CD14-positive monocyte (primary cell): ENCODE measurements at regions not wholly inside any gene's neighbourhood (a gene's known extent, or its start where the extent isn't known, plus 50 kb on each side); places are given as distances from the start of the nearest gene placed in this dataset.

Source experiments
- DNase-seq, 3 donors: peaks; one replicate each; pipeline ENCODE4 v3.0.0-alpha.2; 2011 to 2022
- H2AFZ ChIP-seq: 2 replicates; pipeline ENCODE4 v1.6.0; 2012; ENCODE audit warnings: mild to moderate bottlenecking, low read depth, low read length, inconsistent platforms; ENCODE audit not compliant: insufficient read depth, poor library complexity, severe bottlenecking
- H3K27ac ChIP-seq, 2 donors: 1 replicate in 1 of 2; 2 replicates in 1 of 2; pipeline ENCODE4 v1.5.1; 2012 to 2013; ENCODE audit warnings: low read length in 2 of 2, control low read depth in 1 of 2, inconsistent platforms in 1 of 2, low read depth in 1 of 2, mild to moderate bottlenecking in 1 of 2
- H3K27me3 ChIP-seq, 2 donors: one replicate each; pipeline versions ENCODE4 v1.6.0 to v1.6.1; 2011 to 2013; ENCODE audit warnings: low read length in 2 of 2; ENCODE audit not compliant: control insufficient read depth in 2 of 2, insufficient read depth in 2 of 2
- H3K36me3 ChIP-seq, 2 donors: replicated peaks in 1 of 2; 1 replicate in 1 of 2; 2 replicates in 1 of 2; pipeline versions ENCODE4 v1.5.1 to v1.6.1; 2012 to 2013; ENCODE audit warnings: low read length in 2 of 2, control low read depth in 1 of 2, inconsistent platforms in 1 of 2, mild to moderate bottlenecking in 1 of 2; ENCODE audit not compliant: insufficient read depth in 2 of 2, control insufficient read depth in 1 of 2
- H3K4me1 ChIP-seq, 2 donors: 1 replicate in 1 of 2; 2 replicates in 1 of 2; pipeline versions ENCODE4 v1.5.1 to v1.6.1; 2012 to 2013; ENCODE audit warnings: low read length in 2 of 2, control low read depth in 1 of 2, inconsistent platforms in 1 of 2, mild to moderate bottlenecking in 1 of 2, moderate library complexity in 1 of 2; ENCODE audit not compliant: insufficient read depth in 2 of 2, control insufficient read depth in 1 of 2
- H3K4me2 ChIP-seq: replicated peaks from 2 replicates; pipeline ENCODE3; 2012; ENCODE audit warnings: low read length, moderate library complexity, mild to moderate bottlenecking; ENCODE audit not compliant: poor library complexity, severe bottlenecking; ENCODE audit errors: extremely low read depth
- H3K4me3 ChIP-seq, 3 experiments: fragments of 200-600 bp in 1 of 3; sonication (generic) in 1 of 3; replicated peaks in 1 of 3; 1 replicate in 2 of 3; 2 replicates in 1 of 3; pipeline ENCODE4 v1.5.1; 2011 to 2013; ENCODE audit warnings: low read length in 3 of 3, mild to moderate bottlenecking in 3 of 3, control low read depth in 2 of 3, low read depth in 2 of 3, inconsistent platforms in 1 of 3, moderate library complexity in 1 of 3
- H3K79me2 ChIP-seq: 2 replicates; pipeline ENCODE4 v1.6.0; 2012; ENCODE audit warnings: mild to moderate bottlenecking, control low read depth, inconsistent platforms, low read length, moderate library complexity; ENCODE audit not compliant: insufficient read depth
- H3K9ac ChIP-seq: 2 replicates; pipeline ENCODE4 v1.6.0; 2017; ENCODE audit warnings: low read length, mild to moderate bottlenecking; ENCODE audit not compliant: insufficient read depth, poor library complexity, severe bottlenecking
- H3K9me3 ChIP-seq, 2 donors: replicated peaks in 1 of 2; 1 replicate in 1 of 2; 2 replicates in 1 of 2; pipeline versions ENCODE4 v1.5.1 to v1.6.1; 2012 to 2013; ENCODE audit warnings: low read length in 2 of 2, control low read depth in 1 of 2; ENCODE audit not compliant: control insufficient read depth in 1 of 2, insufficient read depth in 1 of 2
- H4K20me1 ChIP-seq: 2 replicates; pipeline ENCODE4 v1.6.0; 2012; ENCODE audit warnings: mild to moderate bottlenecking, low read length, control low read depth, moderate library complexity; ENCODE audit not compliant: insufficient read depth
- H3K27ac Mint-ChIP-seq, 7 donors: one replicate each; pipeline ENCODE4 v1.8.0; 2020; ENCODE audit warnings: mild to moderate bottlenecking in 7 of 7, mixed read lengths in 7 of 7, moderate library complexity in 6 of 7, inconsistent platforms in 2 of 7
- H3K27me3 Mint-ChIP-seq, 3 donors: one replicate each; pipeline ENCODE4 v1.8.0; 2021 to 2022; ENCODE audit warnings: low read depth in 3 of 3, mild to moderate bottlenecking in 3 of 3, mixed read lengths in 3 of 3, moderate library complexity in 3 of 3, inconsistent platforms in 1 of 3
- H3K36me3 Mint-ChIP-seq, 2 donors: one replicate each; pipeline ENCODE4 v1.8.0; 2020; ENCODE audit warnings: mixed read lengths in 2 of 2, inconsistent platforms in 1 of 2, mild to moderate bottlenecking in 1 of 2
- H3K4me1 Mint-ChIP-seq: one replicate; pipeline ENCODE4 v1.8.0; 2020; ENCODE audit warnings: mild to moderate bottlenecking, mixed read lengths
- H3K4me3 Mint-ChIP-seq, 2 donors: one replicate each; pipeline ENCODE4 v1.8.0; 2020; ENCODE audit warnings: mild to moderate bottlenecking in 2 of 2, mixed read lengths in 2 of 2, moderate library complexity in 1 of 2
- H3K9me3 Mint-ChIP-seq, 7 donors: one replicate each; pipeline ENCODE4 v1.8.0; 2020 to 2022; ENCODE audit warnings: mixed read lengths in 7 of 7, mild to moderate bottlenecking in 6 of 7, moderate library complexity in 6 of 7, inconsistent platforms in 2 of 7
- CTCF ChIP-seq: fragments of 200-600 bp; IDR thresholded peaks from one replicate; pipeline ENCODE4 v1.8.0; 2022; ENCODE audit warnings: antibody characterized with exemption, mild to moderate bottlenecking
- WGBS: methylation state at CpG from one replicate; pipeline ENCODE4 v1.1.5; 2013; ENCODE audit warnings: missing lambda C conversion rate; ENCODE audit not compliant: insufficient coverage; 5-methylcytosine and 5-hydroxymethylcytosine counted together
- intact Hi-C, 2 donors: fragments of 100-400 bp; cut with micrococcal nuclease; formaldehyde crosslinking; loops; one replicate each; pipeline versions ENCODE4 v1.15.0 to v1.15.1; 2023

DNA sequence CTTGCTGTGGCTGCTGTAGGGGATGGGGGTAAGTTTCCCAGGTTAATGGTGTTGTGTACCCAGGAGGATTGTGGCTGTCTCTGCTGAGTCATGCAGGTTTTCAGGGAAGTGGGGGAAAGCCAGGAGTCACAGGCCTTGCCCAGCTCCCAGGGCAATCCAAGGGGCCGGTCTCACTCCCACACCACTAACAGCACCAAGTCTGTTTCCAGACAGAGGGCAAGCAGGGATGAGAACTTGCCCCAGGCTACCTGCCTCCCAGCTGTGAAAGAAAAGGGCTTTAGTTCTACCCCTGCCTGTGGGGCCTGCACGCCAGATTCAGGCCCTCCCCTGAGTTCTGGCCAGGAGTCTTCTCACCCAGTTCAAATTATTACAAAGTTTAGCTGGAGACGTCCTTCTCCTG, 579.8 kb upstream of the ST8SIA4 start:
- Histone ChIP-seq H3K79me2 (no peaks in the 10 kb centered on the region), H3K27me3 (no peaks in the 10 kb centered on the region), H2AFZ (no peak overlapping the region), H3K27ac (no peak overlapping the region), H3K4me1 (no peaks in the 10 kb centered on the region), H3K9me3 (peaks cover 11 to 16% of the 10 kb centered on the region in 2 donors), H3K4me2 (no peak overlapping the region), H3K9ac (no peak overlapping the region), H4K20me1 (no peaks in the 10 kb centered on the region), H3K36me3 (no peaks in the 10 kb centered on the region), H3K4me3 (no peak overlapping the region)
- Mint-ChIP-seq H3K36me3 (no peaks in the 10 kb centered on the region), H3K4me1 (no peaks in the 10 kb centered on the region), H3K27me3 (no peaks in the 10 kb centered on the region), H3K27ac (no peak overlapping the region), H3K4me3 (no peak overlapping the region), H3K9me3 (peaks cover 0 to 6% (median 3%) of the 10 kb centered on the region in 7 donors)
- 61% methylated on average over 3 of the region's 3 CpGs for WGBS
- intact Hi-C loops: no loop called here
- no peak for TF ChIP-seq CTCF
- DNase-seq: no peak

DNA sequence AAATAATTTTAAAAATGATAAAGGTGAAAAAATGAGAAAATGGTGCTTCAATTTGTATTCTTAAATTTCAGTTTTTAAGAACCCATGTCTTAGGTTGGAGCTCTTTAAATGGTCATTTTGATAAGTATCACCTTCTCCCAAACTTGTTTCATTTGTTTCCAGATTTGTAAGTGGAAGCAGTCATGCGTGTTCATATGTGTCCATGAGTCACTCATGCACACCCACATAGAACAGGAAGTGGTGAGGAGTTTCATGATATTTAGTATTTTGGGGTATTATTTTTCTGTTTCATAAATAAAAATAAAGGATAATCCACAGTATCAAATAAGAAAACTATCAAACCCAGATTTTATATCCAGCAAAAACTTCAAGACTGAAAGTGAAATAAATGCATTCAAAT, 570.4 kb upstream of the ST8SIA4 start:
- no peak for DNase-seq
- TF ChIP-seq CTCF: no peak
- H3K36me3 ChIP-seq: no peaks in the 10 kb centered on the region
- no peak overlapping the region for H3K9ac ChIP-seq
- Mint-ChIP-seq H3K27me3 (peaks cover 0 to 2% (median under 1%) of the 10 kb centered on the region in 3 donors), H3K4me3 (no peak overlapping the region), H3K27ac (no peak overlapping the region), H3K36me3 (no peaks in the 10 kb centered on the region), H3K9me3 (peaks cover 0 to 8% (median 0%) of the 10 kb centered on the region in 7 donors), H3K4me1 (no peaks in the 10 kb centered on the region)
- no peak overlapping the region for H3K27ac ChIP-seq
- no peak overlapping the region for H2AFZ ChIP-seq
- no peaks in the 10 kb centered on the region for H3K4me1 ChIP-seq
- intact Hi-C loops: no loop called here
- no peaks in the 10 kb centered on the region for H3K27me3 ChIP-seq
- no peaks in the 10 kb centered on the region for H4K20me1 ChIP-seq
- WGBS: no CpG with 5 or more reads among the region's 1 CpG
- H3K9me3 ChIP-seq: no peaks in the 10 kb centered on the region
- H3K4me3 ChIP-seq: no peak overlapping the region
- no peaks in the 10 kb centered on the region for H3K79me2 ChIP-seq
- H3K4me2 ChIP-seq: no peak overlapping the region
